Type B pancreatic cell (in vitro differentiated cells): ENCODE measurements at regions not wholly inside any gene's neighbourhood (a gene's known extent, or its start where the extent isn't known, plus 50 kb on each side); places are given as distances from the start of the nearest gene placed in this dataset.
"Not testable (repeated sequence)": the region's sequence is repeated elsewhere in the genome, so short reads cannot be mapped to it uniquely, and the experiment has no call there.

Experiments used
- DNase-seq: peaks from one replicate; pipeline ENCODE4 v3.0.0; 2021; ENCODE audit warnings: mixed read lengths; ENCODE audit not compliant: unreplicated experiment; ENCODE audit errors: extremely low spot score
- H3K27ac Mint-ChIP-seq: 2 replicates; pipeline ENCODE4 v1.8.0; 2021; ENCODE audit warnings: mild to moderate bottlenecking, mixed read lengths
- H3K27me3 Mint-ChIP-seq: 2 replicates; pipeline ENCODE4 v1.8.0; 2021; ENCODE audit warnings: mixed read lengths
- H3K36me3 Mint-ChIP-seq: 2 replicates; pipeline ENCODE4 v1.8.0; 2021; ENCODE audit warnings: mixed read lengths
- H3K4me1 Mint-ChIP-seq: one replicate; pipeline ENCODE4 v1.8.0; 2021; ENCODE audit warnings: mixed read lengths; ENCODE audit not compliant: unreplicated experiment
- H3K4me3 Mint-ChIP-seq: 2 replicates; pipeline ENCODE4 v1.8.0; 2021; ENCODE audit warnings: mild to moderate bottlenecking, mixed read lengths
- H3K9me3 Mint-ChIP-seq: 2 replicates; pipeline ENCODE4 v1.8.0; 2021; ENCODE audit warnings: mixed read lengths
- CTCF ChIP-seq: fragments of 200-600 bp; sonication (generic); conservative IDR thresholded peaks from 2 replicates; pipeline ENCODE4 v1.5.0; 2021; ENCODE audit warnings: antibody characterized with exemption, mild to moderate bottlenecking

DNA sequence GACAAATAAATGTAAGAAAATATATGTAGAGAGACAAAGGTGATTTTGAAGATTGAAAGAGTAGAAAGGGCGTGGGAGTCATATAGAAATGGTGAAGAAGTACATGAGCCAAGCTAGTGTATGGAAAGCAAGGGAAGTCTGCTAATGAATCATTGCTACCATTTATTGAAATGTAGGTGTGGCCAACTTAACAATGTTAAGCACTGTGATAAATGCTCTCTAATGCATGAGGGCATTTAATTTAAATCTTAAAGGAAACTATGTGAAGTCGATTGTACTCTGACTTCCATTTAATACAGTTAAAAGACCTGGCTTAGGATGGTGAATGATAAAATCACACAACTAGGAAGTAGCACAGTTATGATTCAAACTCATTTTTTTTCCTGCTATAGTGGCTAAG is 219.9 kb downstream of the CASP12 start:
- no peak for TF ChIP-seq CTCF
- no peak overlapping the region for H3K4me3 Mint-ChIP-seq
- no peak overlapping the region for H3K27ac Mint-ChIP-seq
- no peaks in the 10 kb centered on the region for H3K27me3 Mint-ChIP-seq
- peaks cover 4% of the 10 kb centered on the region for H3K36me3 Mint-ChIP-seq
- no peak for DNase-seq
- peaks cover 9% of the 10 kb centered on the region for H3K4me1 Mint-ChIP-seq
- no peaks in the 10 kb centered on the region for H3K9me3 Mint-ChIP-seq

GRCh38 chr11:104677069-104677468 is 221.2 kb downstream of the CASP12 start:
- not testable (repeated sequence) for H3K27ac Mint-ChIP-seq, H3K4me1 Mint-ChIP-seq, DNase-seq, H3K36me3 Mint-ChIP-seq, H3K27me3 Mint-ChIP-seq, H3K9me3 Mint-ChIP-seq, H3K4me3 Mint-ChIP-seq

DNA sequence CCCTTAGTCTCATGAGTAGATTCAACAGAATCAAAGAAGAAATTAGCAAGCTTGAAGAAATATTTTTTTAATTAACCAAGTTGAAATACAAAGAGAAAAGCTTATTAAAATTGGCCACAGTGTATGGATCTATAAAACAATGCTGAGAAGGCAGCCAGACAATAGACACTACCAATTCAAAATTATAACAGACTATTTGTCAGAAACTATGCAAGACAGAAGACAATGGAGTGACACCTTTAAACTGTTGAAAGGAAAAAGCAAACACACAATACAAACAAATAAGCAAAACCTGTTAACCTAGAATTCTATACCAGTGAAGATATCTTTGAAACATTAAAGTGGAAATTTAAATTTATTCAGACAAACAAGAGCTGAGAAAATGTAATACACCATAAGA is 225.4 kb downstream of the CASP12 start:
- H3K9me3 Mint-ChIP-seq, result peaks cover 12% of the 10 kb centered on the region
- no peak for TF ChIP-seq CTCF
- no peak overlapping the region for H3K27ac Mint-ChIP-seq
- no peaks in the 10 kb centered on the region for H3K36me3 Mint-ChIP-seq
- H3K27me3 Mint-ChIP-seq, result no peaks in the 10 kb centered on the region
- no peak overlapping the region for H3K4me3 Mint-ChIP-seq
- DNase-seq, result no peak
- peaks cover 5% of the 10 kb centered on the region for H3K4me1 Mint-ChIP-seq

DNA sequence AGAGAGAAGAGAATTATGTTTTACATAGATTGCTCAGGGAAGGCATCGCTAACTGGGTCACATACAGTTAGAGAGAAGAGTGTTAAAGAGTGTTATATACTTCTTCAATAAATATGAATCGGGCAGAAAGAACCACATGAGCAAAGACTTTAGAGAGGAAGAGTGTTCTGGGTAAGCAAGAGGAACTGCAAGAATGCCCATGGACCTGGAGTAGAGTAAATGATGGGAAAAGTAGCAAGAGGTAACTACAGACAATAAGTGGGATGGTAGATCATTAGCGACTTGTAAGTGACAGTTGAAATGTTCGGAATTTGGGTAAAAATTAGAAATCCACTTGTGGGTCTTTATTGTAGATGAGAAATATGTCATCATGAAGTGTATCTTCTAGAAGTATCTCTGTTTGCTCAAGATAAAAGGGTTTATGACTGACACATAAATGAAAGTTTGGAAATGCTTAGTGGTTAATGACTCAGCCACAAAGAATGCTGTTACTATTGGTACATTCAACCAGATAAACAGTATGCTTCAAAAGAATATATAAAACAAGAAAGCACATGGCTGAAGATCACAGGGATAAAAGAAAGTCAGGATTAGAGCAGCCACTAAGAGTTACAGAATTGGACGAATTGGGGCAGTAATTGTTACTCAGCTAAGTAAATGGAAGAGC is 229.3 kb downstream of the CASP12 start:
- no peak for TF ChIP-seq CTCF
- no peaks in the 10 kb centered on the region for H3K27me3 Mint-ChIP-seq
- peaks cover 12% of the 10 kb centered on the region for H3K9me3 Mint-ChIP-seq
- H3K4me3 Mint-ChIP-seq, result no peak overlapping the region
- H3K4me1 Mint-ChIP-seq, result peaks cover 5% of the 10 kb centered on the region
- no peaks in the 10 kb centered on the region for H3K36me3 Mint-ChIP-seq
- H3K27ac Mint-ChIP-seq, result no peak overlapping the region
- DNase-seq, result no peak

GRCh38 chr11:104666624-104667023 is 231.6 kb downstream of the CASP12 start:
- H3K4me3 Mint-ChIP-seq, result no peak overlapping the region
- peaks cover 8% of the 10 kb centered on the region for H3K9me3 Mint-ChIP-seq

DNA sequence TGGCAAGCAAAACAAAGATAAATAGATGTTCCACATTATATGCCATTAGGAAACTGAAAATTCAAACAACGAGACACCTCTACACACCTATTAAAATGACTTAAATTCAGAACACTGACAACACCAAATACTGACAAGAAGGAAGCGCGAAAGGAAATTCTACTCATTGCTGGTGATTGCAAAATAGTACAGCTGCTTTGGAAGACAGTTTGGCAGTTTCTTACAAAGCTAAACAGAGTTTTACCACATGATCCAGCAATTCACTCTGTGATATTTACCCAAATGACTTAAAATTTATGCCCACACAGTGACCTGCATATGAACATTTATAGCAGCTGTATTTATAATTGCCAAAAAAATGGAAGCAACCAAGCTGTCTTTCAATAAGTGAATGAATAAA is 232.6 kb downstream of the CASP12 start:
- DNase-seq, result no peak
- Mint-ChIP-seq H3K27me3 (no peaks in the 10 kb centered on the region), H3K4me3 (no peak overlapping the region), H3K27ac (no peak overlapping the region), H3K36me3 (no peaks in the 10 kb centered on the region), H3K9me3 (peaks cover 8% of the 10 kb centered on the region), H3K4me1 (peaks cover 5% of the 10 kb centered on the region)
- no peak for TF ChIP-seq CTCF

More at GRCh38 chr11:104666624-104667023, 231.6 kb downstream of the CASP12 start:
- H3K36me3 Mint-ChIP-seq, result no peaks in the 10 kb centered on the region
- peaks cover 5% of the 10 kb centered on the region for H3K4me1 Mint-ChIP-seq
- no peak for TF ChIP-seq CTCF
- no peak overlapping the region for H3K27ac Mint-ChIP-seq
- no peak for DNase-seq
- no peaks in the 10 kb centered on the region for H3K27me3 Mint-ChIP-seq
